ENCODE measurements at regions not wholly inside any gene's neighbourhood (a gene's known extent, or its start where the extent isn't known, plus 50 kb on each side); places are given as distances from the start of the nearest gene placed in this dataset.

DNA sequence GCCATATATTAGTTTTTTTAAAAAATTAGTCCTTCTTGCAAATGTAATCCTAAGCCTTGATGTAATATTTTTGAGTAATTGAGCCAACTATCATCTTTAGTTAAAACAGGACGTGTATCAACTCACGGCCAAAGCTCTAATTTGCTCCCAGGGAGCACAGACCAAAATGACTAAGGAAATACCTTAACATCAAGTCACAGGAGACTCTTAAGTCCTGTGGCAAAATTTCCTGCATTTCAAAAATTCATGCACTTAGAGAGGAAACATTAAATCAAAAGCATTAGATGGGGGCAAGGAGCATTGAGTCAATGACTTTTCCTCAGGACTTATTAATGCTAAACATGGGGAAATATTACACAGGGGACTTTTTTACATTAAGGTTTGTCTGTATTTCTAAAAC, 276.0 kb downstream of the MFSD1 start:
- TF ChIP-seq, protein P1, sequence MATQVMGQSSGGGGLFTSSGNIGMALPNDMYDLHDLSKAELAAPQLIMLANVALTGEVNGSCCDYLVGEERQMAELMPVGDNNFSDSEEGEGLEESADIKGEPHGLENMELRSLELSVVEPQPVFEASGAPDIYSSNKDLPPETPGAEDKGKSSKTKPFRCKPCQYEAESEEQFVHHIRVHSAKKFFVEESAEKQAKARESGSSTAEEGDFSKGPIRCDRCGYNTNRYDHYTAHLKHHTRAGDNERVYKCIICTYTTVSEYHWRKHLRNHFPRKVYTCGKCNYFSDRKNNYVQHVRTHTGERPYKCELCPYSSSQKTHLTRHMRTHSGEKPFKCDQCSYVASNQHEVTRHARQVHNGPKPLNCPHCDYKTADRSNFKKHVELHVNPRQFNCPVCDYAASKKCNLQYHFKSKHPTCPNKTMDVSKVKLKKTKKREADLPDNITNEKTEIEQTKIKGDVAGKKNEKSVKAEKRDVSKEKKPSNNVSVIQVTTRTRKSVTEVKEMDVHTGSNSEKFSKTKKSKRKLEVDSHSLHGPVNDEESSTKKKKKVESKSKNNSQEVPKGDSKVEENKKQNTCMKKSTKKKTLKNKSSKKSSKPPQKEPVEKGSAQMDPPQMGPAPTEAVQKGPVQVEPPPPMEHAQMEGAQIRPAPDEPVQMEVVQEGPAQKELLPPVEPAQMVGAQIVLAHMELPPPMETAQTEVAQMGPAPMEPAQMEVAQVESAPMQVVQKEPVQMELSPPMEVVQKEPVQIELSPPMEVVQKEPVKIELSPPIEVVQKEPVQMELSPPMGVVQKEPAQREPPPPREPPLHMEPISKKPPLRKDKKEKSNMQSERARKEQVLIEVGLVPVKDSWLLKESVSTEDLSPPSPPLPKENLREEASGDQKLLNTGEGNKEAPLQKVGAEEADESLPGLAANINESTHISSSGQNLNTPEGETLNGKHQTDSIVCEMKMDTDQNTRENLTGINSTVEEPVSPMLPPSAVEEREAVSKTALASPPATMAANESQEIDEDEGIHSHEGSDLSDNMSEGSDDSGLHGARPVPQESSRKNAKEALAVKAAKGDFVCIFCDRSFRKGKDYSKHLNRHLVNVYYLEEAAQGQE (IDR thresholded peaks at IDR 0.05; ENCODE audit: borderline replicate concordance), result no peak
- TF ChIP-seq, protein P1 (CRISPR knock-in tag; IDR thresholded peaks at IDR 0.05; ENCODE audit: low read depth), result no peak
- TF ChIP-seq CBFA2T3 (IDR thresholded peaks at IDR 0.05), result no peak
- TF ChIP-seq, protein P2, sequence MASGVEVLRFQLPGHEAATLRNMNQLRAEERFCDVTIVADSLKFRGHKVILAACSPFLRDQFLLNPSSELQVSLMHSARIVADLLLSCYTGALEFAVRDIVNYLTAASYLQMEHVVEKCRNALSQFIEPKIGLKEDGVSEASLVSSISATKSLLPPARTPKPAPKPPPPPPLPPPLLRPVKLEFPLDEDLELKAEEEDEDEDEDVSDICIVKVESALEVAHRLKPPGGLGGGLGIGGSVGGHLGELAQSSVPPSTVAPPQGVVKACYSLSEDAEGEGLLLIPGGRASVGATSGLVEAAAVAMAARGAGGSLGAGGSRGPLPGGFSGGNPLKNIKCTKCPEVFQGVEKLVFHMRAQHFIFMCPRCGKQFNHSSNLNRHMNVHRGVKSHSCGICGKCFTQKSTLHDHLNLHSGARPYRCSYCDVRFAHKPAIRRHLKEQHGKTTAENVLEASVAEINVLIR (CRISPR knock-in tag; IDR thresholded peaks at IDR 0.05), result no peak
